PC-3 (cell line): ENCODE measurements at regions not wholly inside any gene's neighbourhood (a gene's known extent, or its start where the extent isn't known, plus 50 kb on each side); places are given as distances from the start of the nearest gene placed in this dataset.

Experiments
- ATAC-seq: fragments of 200-7000 bp; cut with Tn5 transposase; 2 replicates; pipeline ENCODE4 v1.9.1; 2020; ENCODE audit warnings: mild to moderate bottlenecking, moderate library complexity
- BruUV-seq: library from RNA; stranded (reverse); fragments of 400-500 nt; replicated peaks from 2 replicates; lab custom pipeline; 2021; lab: Mats Ljungman, UMichigan
- CTCF ChIA-PET: fragments of 300-600 bp; sonication (Branson Sonifier 250); formaldehyde crosslinking; loops from one replicate; lab custom pipeline; 2022; ENCODE audit warnings: antibody characterized with exemption; lab: Charles Lee
- POLR2A ChIA-PET: fragments of 300-600 bp; sonication (Branson Sonifier 250); formaldehyde crosslinking; loops from one replicate; lab custom pipeline; 2022; ENCODE audit warnings: antibody characterized with exemption; ENCODE audit not compliant: unreplicated experiment; lab: Charles Lee
- DNase-seq: peaks from one replicate; pipeline ENCODE4 v3.0.0-alpha.2; 2015
- H2AFZ ChIP-seq: fragments of 300-600 bp; sonication (generic); 2 replicates; pipeline ENCODE4 v1.6.0; 2016; ENCODE audit warnings: antibody characterized with exemption, low read length
- H3F3A ChIP-seq: fragments of 300-600 bp; sonication (generic); one replicate; pipeline ENCODE4 v1.6.0; 2017; ENCODE audit warnings: antibody characterized with exemption, low read length, control low read depth, mild to moderate bottlenecking; ENCODE audit not compliant: unreplicated experiment
- H3K27ac ChIP-seq: fragments of 300-600 bp; sonication (generic); 2 replicates; pipeline ENCODE4 v1.5.1; 2016; ENCODE audit warnings: mild to moderate bottlenecking, low read length
- H3K27me3 ChIP-seq: fragments of 300-600 bp; sonication (generic); 2 replicates; pipeline ENCODE4 v1.6.1; 2016; ENCODE audit warnings: low read length, mixed read lengths
- H3K36me3 ChIP-seq: fragments of 300-600 bp; sonication (generic); 2 replicates; pipeline ENCODE4 v1.6.1; 2016; ENCODE audit warnings: low read depth, mixed run types, low read length, mixed read lengths
- H3K4me1 ChIP-seq: fragments of 300-600 bp; sonication (generic); 2 replicates; pipeline ENCODE4 v1.5.1; 2016; ENCODE audit warnings: low read length; ENCODE audit not compliant: insufficient read depth
- H3K4me2 ChIP-seq: fragments of 300-600 bp; sonication (generic); 2 replicates; pipeline ENCODE4 v1.6.0; 2016; ENCODE audit warnings: low read length
- H3K4me3 ChIP-seq: fragments of 300-600 bp; sonication (generic); 2 replicates; pipeline ENCODE4 v1.5.1; 2016; ENCODE audit warnings: mild to moderate bottlenecking, low read length, mixed read lengths
- H3K79me2 ChIP-seq: fragments of 300-600 bp; sonication (generic); 2 replicates; pipeline ENCODE4 v1.6.1; 2017; ENCODE audit warnings: low read length, mixed read lengths
- H3K9ac ChIP-seq: fragments of 300-600 bp; sonication (generic); 2 replicates; pipeline ENCODE4 v1.6.0; 2016; ENCODE audit warnings: mild to moderate bottlenecking, low read length
- H3K9me2 ChIP-seq: fragments of 300-600 bp; sonication (generic); replicated peaks from 2 replicates; pipeline ENCODE4 v1.6.1; 2016; ENCODE audit warnings: mixed run types, low read length, mixed read lengths
- H3K9me3 ChIP-seq: fragments of 300-600 bp; sonication (generic); 2 replicates; pipeline ENCODE4 v1.6.1; 2016; ENCODE audit warnings: low read length, mixed read lengths
- H4K20me1 ChIP-seq: fragments of 300-600 bp; sonication (generic); 2 replicates; pipeline ENCODE4 v1.6.1; 2016; ENCODE audit warnings: low read length, mixed read lengths
- CTCF ChIP-seq: fragments of 300-600 bp; sonication (generic); conservative IDR thresholded peaks from 2 replicates; pipeline ENCODE4 v1.5.1; 2017; ENCODE audit warnings: antibody characterized with exemption, low read depth, mild to moderate bottlenecking, low read length
- EZH2 ChIP-seq: fragments of 300-600 bp; sonication (generic); IDR thresholded peaks from one replicate; pipeline ENCODE4 v1.6.1; 2017; ENCODE audit warnings: antibody characterized with exemption, mild to moderate bottlenecking, low read length; ENCODE audit not compliant: unreplicated experiment
- EZH2phosphoT487 ChIP-seq: fragments of 300-600 bp; sonication (generic); IDR thresholded peaks from 2 replicates; pipeline ENCODE4 v1.6.1; 2018; ENCODE audit warnings: mild to moderate bottlenecking, antibody characterized with exemption, low read length, borderline replicate concordance
- intact Hi-C: fragments of 100-400 bp; cut with micrococcal nuclease; formaldehyde crosslinking; loops from 2 replicates; pipeline ENCODE4 v1.9.0; 2023

GRCh38 chr12:19596434-19597166 is 157.3 kb downstream of the AEBP2 start:
- Histone ChIP-seq H3K79me2 (no peaks in the 10 kb centered on the region), H2AFZ (no peak overlapping the region), H3K27me3 (no peaks in the 10 kb centered on the region), H3K9me2 (no peaks in the 10 kb centered on the region), H3K4me3 (no peak overlapping the region), H3K36me3 (no peaks in the 10 kb centered on the region), H4K20me1 (no peaks in the 10 kb centered on the region), H3K4me1 (no peaks in the 10 kb centered on the region), H3K4me2 (no peak overlapping the region), H3K27ac (no peak overlapping the region), H3K9ac (no peak overlapping the region), H3F3A (no peaks in the 10 kb centered on the region), H3K9me3 (no peaks in the 10 kb centered on the region)
- no TSS peak for BruUV-seq
- TF ChIP-seq EZH2phosphoT487 (no peak), CTCF (no peak), EZH2 (no peak)
- ChIA-PET POLR2A (no interaction called here), CTCF (no interaction called here)
- intact Hi-C loops, result no loop called here
- ATAC-seq (no peak), DNase-seq (no peak)

GRCh38 chr12:19597167-19598026 is 158.1 kb downstream of the AEBP2 start:
- no peaks in the 10 kb centered on the region for H4K20me1 ChIP-seq
- no peak overlapping the region for H3K9ac ChIP-seq
- CTCF ChIA-PET, result no interaction called here
- intact Hi-C loops, result no loop called here
- no peaks in the 10 kb centered on the region for H3F3A ChIP-seq
- H2AFZ ChIP-seq, result no peak overlapping the region
- TF ChIP-seq CTCF (no peak), EZH2phosphoT487 (no peak), EZH2 (no peak)
- H3K4me1 ChIP-seq, result no peaks in the 10 kb centered on the region
- no TSS peak for BruUV-seq
- no peak overlapping the region for H3K27ac ChIP-seq
- no peak for DNase-seq
- no peaks in the 10 kb centered on the region for H3K9me3 ChIP-seq
- no peak overlapping the region for H3K4me2 ChIP-seq
- no peaks in the 10 kb centered on the region for H3K27me3 ChIP-seq
- H3K9me2 ChIP-seq, result no peaks in the 10 kb centered on the region
- POLR2A ChIA-PET, result no interaction called here
- no peaks in the 10 kb centered on the region for H3K79me2 ChIP-seq
- no peak overlapping the region for H3K4me3 ChIP-seq
- no peaks in the 10 kb centered on the region for H3K36me3 ChIP-seq
- no peak for ATAC-seq

- no peaks in the 10 kb centered on the region for H3F3A ChIP-seq
- ChIA-PET POLR2A (no interaction called here), CTCF (no interaction called here)
- no peaks in the 10 kb centered on the region for H3K27me3 ChIP-seq
- no peak overlapping the region for H3K9ac ChIP-seq
- no peak overlapping the region for H3K4me3 ChIP-seq
- H3K36me3 ChIP-seq, result no peaks in the 10 kb centered on the region
- no peaks in the 10 kb centered on the region for H3K79me2 ChIP-seq
- DNase-seq, result no peak
- no TSS peak for BruUV-seq
- H4K20me1 ChIP-seq, result no peaks in the 10 kb centered on the region
- H3K4me2 ChIP-seq, result no peak overlapping the region
- H3K9me3 ChIP-seq, result no peaks in the 10 kb centered on the region
- no peak overlapping the region for H2AFZ ChIP-seq
- intact Hi-C loops, result no loop called here
- H3K27ac ChIP-seq, result no peak overlapping the region
- no peaks in the 10 kb centered on the region for H3K9me2 ChIP-seq
- ATAC-seq, result no peak
- no peaks in the 10 kb centered on the region for H3K4me1 ChIP-seq
- TF ChIP-seq EZH2phosphoT487 (no peak), EZH2 (no peak), CTCF (no peak)
Measured at GRCh38 chr12:19605720-19606119, 166.4 kb downstream of the AEBP2 start.
